GM06990 (cell line): ENCODE measurements at regions not wholly inside any gene's neighbourhood (a gene's known extent, or its start where the extent isn't known, plus 50 kb on each side); places are given as distances from the start of the nearest gene placed in this dataset.

ENCODE experiments used
- DNase-seq: peaks from one replicate; pipeline ENCODE4 v3.0.0-alpha.2; 2011; ENCODE audit not compliant: insufficient read length; ENCODE audit errors: extremely low read depth
- H3K27me3 ChIP-seq: replicated peaks from 2 replicates; pipeline ENCODE4 v1.6.0; 2011; ENCODE audit warnings: low read length; ENCODE audit not compliant: control insufficient read depth, insufficient read depth
- H3K36me3 ChIP-seq: 2 replicates; pipeline ENCODE4 v1.5.1; 2011; ENCODE audit warnings: low read length; ENCODE audit not compliant: control insufficient read depth, insufficient read depth
- H3K4me3 ChIP-seq: replicated peaks from 2 replicates; pipeline ENCODE4 v1.5.1; 2011; ENCODE audit warnings: low read depth, mild to moderate bottlenecking, control low read depth, low read length
- CTCF ChIP-seq: IDR thresholded peaks from 2 replicates; pipeline ENCODE4 v1.5.1; 2011; ENCODE audit warnings: low read length, control low read depth, mild to moderate bottlenecking, inconsistent platforms; ENCODE audit not compliant: insufficient read depth, poor library complexity, severe bottlenecking

- Histone ChIP-seq H3K4me3 (no peak overlapping the region), H3K36me3 (no peaks in the 10 kb centered on the region), H3K27me3 (no peaks in the 10 kb centered on the region)
- TF ChIP-seq CTCF = no peak
- no peak for DNase-seq
Measured at GRCh38 chr5:162487528-162488525, 420.3 kb downstream of the GABRG2 start.

- DNase-seq = no peak
- H3K4me3 ChIP-seq = no peak overlapping the region
- no peaks in the 10 kb centered on the region for H3K36me3 ChIP-seq
- no peak for TF ChIP-seq CTCF
- H3K27me3 ChIP-seq = no peaks in the 10 kb centered on the region
Measured at GRCh38 chr5:162496100-162496808, 428.7 kb downstream of the GABRG2 start.

GRCh38 chr5:162497455-162497854 lies 429.9 kb downstream of the GABRG2 start:
- DNase-seq = no peak
- H3K36me3 ChIP-seq = no peaks in the 10 kb centered on the region
- H3K4me3 ChIP-seq = no peak overlapping the region
- no peak for TF ChIP-seq CTCF
- no peaks in the 10 kb centered on the region for H3K27me3 ChIP-seq

GRCh38 chr5:162502780-162503179 lies 435.2 kb downstream of the GABRG2 start:
- Histone ChIP-seq H3K4me3 (no peak overlapping the region), H3K36me3 (no peaks in the 10 kb centered on the region), H3K27me3 (no peaks in the 10 kb centered on the region)
- no peak for DNase-seq
- TF ChIP-seq CTCF = no peak

- TF ChIP-seq CTCF = no peak
- Histone ChIP-seq H3K4me3 (no peak overlapping the region), H3K27me3 (no peaks in the 10 kb centered on the region), H3K36me3 (no peaks in the 10 kb centered on the region)
- DNase-seq = no peak
Measured at GRCh38 chr5:162503796-162504195, 436.2 kb downstream of the GABRG2 start.
